CD8-positive, alpha-beta memory T cell (primary cell): ENCODE measurements at regions not wholly inside any gene's neighbourhood (a gene's known extent, or its start where the extent isn't known, plus 50 kb on each side); places are given as distances from the start of the nearest gene placed in this dataset.
A peak's percentile ranks its signal among the peaks of the same experiment; 100 is the strongest.

ENCODE experiments used
- CTCF ChIA-PET: fragments of 350-600 bp; sonication (Branson Sonifier 250); formaldehyde crosslinking; loops from one replicate; lab custom pipeline; 2021; ENCODE audit warnings: antibody characterized with exemption; lab: Charles Lee
- POLR2A ChIA-PET: fragments of 350-600 bp; sonication (Branson Sonifier 250); formaldehyde crosslinking; loops from one replicate; lab custom pipeline; 2021; ENCODE audit warnings: antibody characterized with exemption; lab: Charles Lee
- DNase-seq, 5 donors: peaks; one replicate each; pipeline versions ENCODE4 v3.0.0 to v3.0.0-alpha.2; 2020 to 2022; ENCODE audit warnings: mixed read lengths in 1 of 5
- H3K27ac ChIP-seq: one replicate; pipeline ENCODE4 v1.7.0; 2013; ENCODE audit warnings: low read depth, mild to moderate bottlenecking, low read length, moderate library complexity
- H3K27me3 ChIP-seq: 2 replicates; pipeline ENCODE4 v1.7.0; 2013; ENCODE audit warnings: low read length, mild to moderate bottlenecking; ENCODE audit not compliant: insufficient read depth, poor library complexity, severe bottlenecking
- H3K36me3 ChIP-seq: 2 replicates; pipeline ENCODE4 v1.7.0; 2013; ENCODE audit warnings: mild to moderate bottlenecking, low read length, moderate library complexity; ENCODE audit not compliant: insufficient read depth
- H3K4me1 ChIP-seq: 2 replicates; pipeline ENCODE4 v1.7.0; 2013; ENCODE audit warnings: mild to moderate bottlenecking, low read length, moderate library complexity; ENCODE audit not compliant: insufficient read depth
- H3K4me3 ChIP-seq: 2 replicates; pipeline ENCODE4 v1.7.0; 2013; ENCODE audit warnings: mild to moderate bottlenecking, low read length
- H3K9me3 ChIP-seq: 2 replicates; pipeline ENCODE4 v1.7.0; 2013; ENCODE audit warnings: mild to moderate bottlenecking, low read length
- H3K27ac Mint-ChIP-seq, 8 donors: one replicate each; pipeline ENCODE4 v1.8.0; 2020 to 2021; ENCODE audit warnings: mixed read lengths in 8 of 8, mild to moderate bottlenecking in 6 of 8, inconsistent platforms in 3 of 8, moderate library complexity in 3 of 8
- H3K27me3 Mint-ChIP-seq, 2 donors: one replicate each; pipeline ENCODE4 v1.8.0; 2020 to 2021; ENCODE audit warnings: mixed read lengths in 2 of 2, mild to moderate bottlenecking in 1 of 2, moderate library complexity in 1 of 2
- H3K36me3 Mint-ChIP-seq, 3 donors: one replicate each; pipeline ENCODE4 v1.8.0; 2020 to 2021; ENCODE audit warnings: mixed read lengths in 3 of 3, inconsistent platforms in 1 of 3, mild to moderate bottlenecking in 1 of 3
- H3K4me1 Mint-ChIP-seq, 3 donors: one replicate each; pipeline ENCODE4 v1.8.0; 2020 to 2021; ENCODE audit warnings: mixed read lengths in 3 of 3, inconsistent platforms in 1 of 3, mild to moderate bottlenecking in 1 of 3
- H3K4me3 Mint-ChIP-seq, 7 donors: one replicate each; pipeline ENCODE4 v1.8.0; 2020 to 2021; ENCODE audit warnings: mixed read lengths in 7 of 7, mild to moderate bottlenecking in 6 of 7, moderate library complexity in 4 of 7, inconsistent platforms in 2 of 7
- H3K9me3 Mint-ChIP-seq, 5 donors: one replicate each; pipeline ENCODE4 v1.8.0; 2020 to 2022; ENCODE audit warnings: mixed read lengths in 5 of 5, mild to moderate bottlenecking in 3 of 5, moderate library complexity in 2 of 5, inconsistent platforms in 1 of 5

- POLR2A ChIA-PET: no interaction called here
- Mint-ChIP-seq H3K27ac (no peak overlapping the region), H3K27me3 (peaks cover 7 to 21% of the 10 kb centered on the region in 2 donors), H3K9me3 (no peaks in the 10 kb centered on the region), H3K36me3 (no peaks in the 10 kb centered on the region), H3K4me1 (no peaks in the 10 kb centered on the region), H3K4me3 (no peak overlapping the region)
- H3K4me3 ChIP-seq: no peak overlapping the region
- no peaks in the 10 kb centered on the region for H3K9me3 ChIP-seq
- H3K27ac ChIP-seq: no peak overlapping the region
- CTCF ChIA-PET: no interaction called here
- H3K27me3 ChIP-seq: no peaks in the 10 kb centered on the region
- DNase-seq: no peak
- H3K36me3 ChIP-seq: no peaks in the 10 kb centered on the region
- no peaks in the 10 kb centered on the region for H3K4me1 ChIP-seq
Observed at GRCh38 chr15:88341006-88341405, 84.5 kb upstream of the NTRK3 start.

- Mint-ChIP-seq H3K9me3 (peaks cover 0 to 2% (median 0%) of the 10 kb centered on the region in 5 donors), H3K36me3 (no peaks in the 10 kb centered on the region), H3K4me3 (no peak overlapping the region), H3K27ac (no peak overlapping the region), H3K27me3 (peaks cover 12 to 15% of the 10 kb centered on the region in 2 donors), H3K4me1 (no peaks in the 10 kb centered on the region)
- no peak for DNase-seq
- Histone ChIP-seq H3K27me3 (no peaks in the 10 kb centered on the region), H3K36me3 (no peaks in the 10 kb centered on the region), H3K4me1 (no peaks in the 10 kb centered on the region), H3K27ac (no peak overlapping the region), H3K9me3 (no peaks in the 10 kb centered on the region), H3K4me3 (no peak overlapping the region)
- ChIA-PET CTCF (no interaction called here), POLR2A (no interaction called here)
Observed at GRCh38 chr15:88337993-88338392, 81.5 kb upstream of the NTRK3 start.

- Histone ChIP-seq H3K4me3 (no peak overlapping the region), H3K36me3 (no peaks in the 10 kb centered on the region), H3K4me1 (no peaks in the 10 kb centered on the region), H3K9me3 (no peaks in the 10 kb centered on the region), H3K27me3 (peaks cover 7% of the 10 kb centered on the region), H3K27ac (no peak overlapping the region)
- Mint-ChIP-seq H3K4me1 (no peaks in the 10 kb centered on the region), H3K27me3 (peaks cover 12 to 26% of the 10 kb centered on the region in 2 donors), H3K27ac (no peak overlapping the region), H3K4me3 (no peak overlapping the region), H3K36me3 (no peaks in the 10 kb centered on the region), H3K9me3 (peaks cover 0 to 6% (median 0%) of the 10 kb centered on the region in 5 donors)
- ChIA-PET CTCF (no interaction called here), POLR2A (no interaction called here)
- DNase-seq: no peak
Observed at GRCh38 chr15:88335074-88335473, 78.5 kb upstream of the NTRK3 start.

- H3K4me1 ChIP-seq: no peaks in the 10 kb centered on the region
- H3K27ac Mint-ChIP-seq: no peak overlapping the region
- H3K9me3 ChIP-seq: no peaks in the 10 kb centered on the region
- H3K36me3 Mint-ChIP-seq: no peaks in the 10 kb centered on the region
- peaks cover 0 to 6% (median 0%) of the 10 kb centered on the region in 5 donors for H3K9me3 Mint-ChIP-seq
- ChIA-PET POLR2A (no interaction called here), CTCF (no interaction called here)
- peaks cover 12 to 26% of the 10 kb centered on the region in 2 donors for H3K27me3 Mint-ChIP-seq
- no peak for DNase-seq
- peaks cover 7% of the 10 kb centered on the region for H3K27me3 ChIP-seq
- no peaks in the 10 kb centered on the region for H3K36me3 ChIP-seq
- no peaks in the 10 kb centered on the region for H3K4me1 Mint-ChIP-seq
- H3K4me3 Mint-ChIP-seq: no peak overlapping the region
- no peak overlapping the region for H3K4me3 ChIP-seq
- H3K27ac ChIP-seq: no peak overlapping the region
Observed at GRCh38 chr15:88334436-88334835, 77.9 kb upstream of the NTRK3 start.

- H3K27me3 ChIP-seq: peaks cover 7% of the 10 kb centered on the region
- Mint-ChIP-seq H3K27ac (no peak overlapping the region), H3K4me3 (no peak overlapping the region), H3K36me3 (no peaks in the 10 kb centered on the region), H3K9me3 (peaks cover 0 to 6% (median 0%) of the 10 kb centered on the region in 5 donors), H3K4me1 (no peaks in the 10 kb centered on the region), H3K27me3 (peaks cover 6 to 30% of the 10 kb centered on the region in 2 donors)
- POLR2A ChIA-PET: no interaction called here
- H3K9me3 ChIP-seq: no peaks in the 10 kb centered on the region
- H3K4me1 ChIP-seq: no peaks in the 10 kb centered on the region
- no peak overlapping the region for H3K27ac ChIP-seq
- CTCF ChIA-PET: no interaction called here
- no peak overlapping the region for H3K4me3 ChIP-seq
- peak in 1 of 5 donors; percentile 15 for DNase-seq
- H3K36me3 ChIP-seq: no peaks in the 10 kb centered on the region
Observed at GRCh38 chr15:88331291-88331690, 74.8 kb upstream of the NTRK3 start.

GRCh38 chr15:88326924-88327323 lies 70.4 kb upstream of the NTRK3 start:
- Histone ChIP-seq H3K27me3 (peaks cover 2% of the 10 kb centered on the region), H3K4me3 (no peak overlapping the region), H3K9me3 (no peaks in the 10 kb centered on the region), H3K27ac (no peak overlapping the region), H3K4me1 (no peaks in the 10 kb centered on the region), H3K36me3 (no peaks in the 10 kb centered on the region)
- ChIA-PET POLR2A (no interaction called here), CTCF (no interaction called here)
- Mint-ChIP-seq H3K4me1 (no peaks in the 10 kb centered on the region), H3K27me3 (peaks cover 2 to 16% of the 10 kb centered on the region in 2 donors), H3K4me3 (no peak overlapping the region), H3K36me3 (no peaks in the 10 kb centered on the region), H3K27ac (no peak overlapping the region), H3K9me3 (no peaks in the 10 kb centered on the region)
- DNase-seq: no peak

GRCh38 chr15:88324741-88325065 lies 68.2 kb upstream of the NTRK3 start:
- Mint-ChIP-seq H3K27me3 (peaks cover 4 to 20% of the 10 kb centered on the region in 2 donors), H3K36me3 (no peaks in the 10 kb centered on the region), H3K9me3 (peaks cover 0 to 3% (median 0%) of the 10 kb centered on the region in 5 donors), H3K27ac (no peak overlapping the region), H3K4me3 (no peak overlapping the region), H3K4me1 (no peaks in the 10 kb centered on the region)
- no peaks in the 10 kb centered on the region for H3K4me1 ChIP-seq
- no peak overlapping the region for H3K4me3 ChIP-seq
- no peaks in the 10 kb centered on the region for H3K36me3 ChIP-seq
- no peaks in the 10 kb centered on the region for H3K27me3 ChIP-seq
- no peak overlapping the region for H3K27ac ChIP-seq
- ChIA-PET POLR2A (no interaction called here), CTCF (no interaction called here)
- no peak for DNase-seq
- H3K9me3 ChIP-seq: no peaks in the 10 kb centered on the region

- ChIA-PET POLR2A (no interaction called here), CTCF (no interaction called here)
- no peaks in the 10 kb centered on the region for H3K36me3 ChIP-seq
- peaks cover 4 to 21% of the 10 kb centered on the region in 2 donors for H3K27me3 Mint-ChIP-seq
- H3K36me3 Mint-ChIP-seq: no peaks in the 10 kb centered on the region
- no peaks in the 10 kb centered on the region for H3K4me1 Mint-ChIP-seq
- H3K27ac ChIP-seq: no peak overlapping the region
- H3K9me3 Mint-ChIP-seq: peaks cover 0 to 3% (median 0%) of the 10 kb centered on the region in 5 donors
- no peak overlapping the region for H3K4me3 ChIP-seq
- H3K4me1 ChIP-seq: no peaks in the 10 kb centered on the region
- no peaks in the 10 kb centered on the region for H3K9me3 ChIP-seq
- no peak overlapping the region for H3K4me3 Mint-ChIP-seq
- no peaks in the 10 kb centered on the region for H3K27me3 ChIP-seq
- no peak overlapping the region for H3K27ac Mint-ChIP-seq
- no peak for DNase-seq
Observed at GRCh38 chr15:88323976-88324740, 67.6 kb upstream of the NTRK3 start.
